Fibroblast of pulmonary artery (primary cell): ENCODE measurements at regions not wholly inside any gene's neighbourhood (a gene's known extent, or its start where the extent isn't known, plus 50 kb on each side); places are given as distances from the start of the nearest gene placed in this dataset.

Experiments used
- DNase-seq: peaks from one replicate; pipeline ENCODE4 v3.0.0-alpha.2; 2010; ENCODE audit warnings: low read depth
- H3K4me3 ChIP-seq: replicated peaks from 2 replicates; pipeline ENCODE4 v1.5.1; 2011; ENCODE audit warnings: low read depth, mild to moderate bottlenecking, control low read depth, low read length, moderate library complexity
- CTCF ChIP-seq: IDR thresholded peaks from 2 replicates; pipeline ENCODE4 v1.5.1; 2011; ENCODE audit warnings: mild to moderate bottlenecking, control low read depth, low read length, inconsistent platforms; ENCODE audit errors: missing control alignments

- H3K4me3 ChIP-seq, result no peak overlapping the region
- peak; percentile 55 for DNase-seq
- TF ChIP-seq CTCF, result no peak
Observed at GRCh38 chr18:61949946-61950345, 57.1 kb upstream of the RNF152 start.

GRCh38 chr18:61948846-61949438 is 56.1 kb upstream of the RNF152 start:
- no peak for DNase-seq
- TF ChIP-seq CTCF, result no peak
- no peak overlapping the region for H3K4me3 ChIP-seq

- H3K4me3 ChIP-seq, result no peak overlapping the region
- TF ChIP-seq CTCF, result no peak
- no peak for DNase-seq
Observed at GRCh38 chr18:61948281-61948741, 55.5 kb upstream of the RNF152 start.

- H3K4me3 ChIP-seq, result no peak overlapping the region
- no peak for DNase-seq
- no peak for TF ChIP-seq CTCF
Observed at GRCh38 chr18:61946449-61946848, 53.6 kb upstream of the RNF152 start.

GRCh38 chr18:61943175-61943964 is 50.6 kb upstream of the RNF152 start:
- no peak for TF ChIP-seq CTCF
- no peak for DNase-seq
- H3K4me3 ChIP-seq, result no peak overlapping the region
